Activated T-helper 1 cell treated with anti-CD3 and anti-CD28 coated beads, Interleukin-12 subunit alpha, Interleukin-12 subunit beta, Interleukin-2, Interleukin-4 antibody, amounts not matched to agents 30 ng/mL and 10 ng/mL and 1 ng/mL, durations not matched to agents 14 hours and 24 hours and 36 hours (primary cell): ENCODE measurements at regions not wholly inside any gene's neighbourhood (a gene's known extent, or its start where the extent isn't known, plus 50 kb on each side); places are given as distances from the start of the nearest gene placed in this dataset.
"Not testable (repeated sequence)": the region's sequence is repeated elsewhere in the genome, so short reads cannot be mapped to it uniquely, and the experiment has no call there.

Experiments used
- DNase-seq: peaks from one replicate; pipeline ENCODE4 v3.0.0; 2021; ENCODE audit warnings: low spot score
- H3K27ac Mint-ChIP-seq: one replicate; pipeline ENCODE4 v1.8.0; 2021; ENCODE audit warnings: mild to moderate bottlenecking, mixed read lengths
- H3K27me3 Mint-ChIP-seq: one replicate; pipeline ENCODE4 v1.8.0; 2022; ENCODE audit warnings: mild to moderate bottlenecking, moderate library complexity, mixed read lengths; ENCODE audit not compliant: insufficient read depth
- H3K36me3 Mint-ChIP-seq: one replicate; pipeline ENCODE4 v1.8.0; 2021; ENCODE audit warnings: low read depth, mixed read lengths
- H3K4me1 Mint-ChIP-seq: one replicate; pipeline ENCODE4 v1.8.0; 2021; ENCODE audit warnings: low read depth, mixed read lengths
- H3K4me3 Mint-ChIP-seq: one replicate; pipeline ENCODE4 v1.8.0; 2021; ENCODE audit warnings: mild to moderate bottlenecking, moderate library complexity, mixed read lengths
- H3K9me3 Mint-ChIP-seq: one replicate; pipeline ENCODE4 v1.8.0; 2021; ENCODE audit warnings: mixed read lengths
- intact Hi-C: fragments of 100-400 bp; cut with micrococcal nuclease; formaldehyde crosslinking; loops from one replicate; pipeline ENCODE4 v1.15.1; 2024

DNA sequence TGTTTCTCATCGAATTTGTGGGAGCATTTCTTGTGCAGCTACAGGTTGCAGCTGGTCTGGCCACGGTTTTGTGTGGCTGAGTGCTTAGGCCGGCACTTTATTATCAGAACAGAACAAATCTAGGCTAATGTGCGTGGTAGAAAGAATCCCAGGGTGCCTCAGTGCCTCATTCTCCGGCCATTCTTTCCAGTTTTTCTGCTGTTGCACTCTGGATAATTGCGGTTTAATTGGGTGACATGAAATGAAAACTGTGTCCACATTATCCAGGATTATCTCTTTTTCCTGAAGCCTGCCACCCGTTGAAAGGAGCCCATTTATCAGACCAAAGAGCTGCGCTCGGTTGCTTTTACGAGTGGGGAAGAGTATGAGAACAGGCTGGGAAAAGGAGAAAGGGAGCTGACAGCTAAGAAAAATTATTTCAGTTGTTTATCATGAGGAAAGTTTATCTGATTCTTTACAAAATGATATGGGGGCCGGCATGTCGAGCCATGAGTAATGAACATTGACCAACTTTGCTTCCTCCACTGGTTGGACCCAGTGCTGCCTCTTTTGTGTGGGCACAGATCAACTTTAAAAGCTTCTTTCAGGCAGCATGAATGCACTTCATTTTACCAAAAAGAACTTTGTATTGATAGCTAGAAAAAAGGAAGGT, 117.0 kb upstream of the SOX21 start:
- Mint-ChIP-seq H3K27ac (no peak overlapping the region), H3K4me1 (no peaks in the 10 kb centered on the region), H3K4me3 (no peak overlapping the region), H3K36me3 (no peaks in the 10 kb centered on the region), H3K27me3 (peaks cover 8% of the 10 kb centered on the region), H3K9me3 (no peaks in the 10 kb centered on the region)
- DNase-seq, result no peak
- intact Hi-C loops, result no loop called here

DNA sequence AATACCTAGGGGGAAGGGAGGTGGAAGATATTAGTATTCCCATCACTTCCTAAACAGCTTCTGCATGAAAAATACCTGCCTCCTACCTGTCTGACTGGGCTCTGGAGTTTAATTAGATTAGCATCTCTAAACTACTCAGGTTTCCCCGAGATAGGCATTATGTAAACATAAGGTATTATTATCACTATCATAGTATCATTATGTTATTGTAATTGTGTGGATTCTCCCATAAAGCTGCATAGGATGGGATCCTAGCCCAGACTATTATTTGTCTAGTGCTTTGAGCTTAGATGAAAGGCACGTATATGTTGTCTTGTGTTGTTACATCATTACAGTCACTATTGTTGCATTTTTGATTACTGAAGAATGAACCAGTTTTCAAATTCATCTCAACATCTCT, 115.2 kb upstream of the SOX21 start:
- H3K27ac Mint-ChIP-seq, result no peak overlapping the region
- H3K4me1 Mint-ChIP-seq, result no peaks in the 10 kb centered on the region
- H3K36me3 Mint-ChIP-seq, result no peaks in the 10 kb centered on the region
- H3K4me3 Mint-ChIP-seq, result no peak overlapping the region
- no peaks in the 10 kb centered on the region for H3K9me3 Mint-ChIP-seq
- no peak for DNase-seq
- H3K27me3 Mint-ChIP-seq, result peaks cover 8% of the 10 kb centered on the region
- intact Hi-C loops, result no loop called here

DNA sequence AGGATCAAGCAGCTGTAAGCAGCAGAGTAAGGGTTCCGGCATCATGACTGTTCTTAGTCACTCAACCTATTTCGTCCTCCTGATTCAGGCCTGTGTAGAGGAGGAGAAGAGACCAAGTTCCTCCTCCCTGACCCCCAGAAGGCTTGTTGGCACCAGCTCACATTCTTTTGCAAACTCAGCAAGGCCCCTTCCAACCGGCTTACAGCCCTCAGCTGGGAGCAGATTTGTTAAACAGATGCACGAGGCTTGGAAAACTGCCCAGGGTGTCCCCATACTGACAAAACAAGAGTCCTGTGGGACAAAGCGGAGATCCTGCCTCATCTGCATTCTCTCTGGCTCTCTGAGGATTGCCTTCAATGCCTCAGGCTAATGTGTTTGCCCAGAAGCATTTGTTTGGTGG, 113.2 kb upstream of the SOX21 start:
- Mint-ChIP-seq H3K36me3 (no peaks in the 10 kb centered on the region), H3K4me3 (no peak overlapping the region), H3K27ac (no peak overlapping the region), H3K9me3 (no peaks in the 10 kb centered on the region), H3K27me3 (peaks cover 6% of the 10 kb centered on the region), H3K4me1 (no peaks in the 10 kb centered on the region)
- DNase-seq, result no peak
- intact Hi-C loops, result no loop called here

DNA sequence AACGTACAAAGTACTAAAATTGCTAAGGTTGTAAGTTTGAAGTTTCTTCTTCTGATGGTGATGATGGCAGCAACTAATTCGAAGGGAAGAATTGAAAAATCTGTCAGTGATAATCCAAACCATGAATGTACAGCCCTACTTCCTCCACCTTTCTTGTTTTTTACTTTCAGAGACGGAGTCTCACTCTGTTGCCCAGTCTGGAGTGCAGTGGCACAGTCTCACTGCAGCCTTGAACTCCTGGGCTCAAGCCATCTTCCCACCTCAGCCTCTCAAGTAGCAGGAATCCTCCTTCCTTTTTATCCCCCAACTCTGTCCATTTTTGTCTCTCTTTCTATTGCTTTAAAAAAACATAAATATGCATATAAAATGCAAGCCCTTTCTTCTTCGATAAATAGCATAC, 112.3 kb upstream of the SOX21 start:
- Mint-ChIP-seq H3K4me3 (no peak overlapping the region), H3K27me3 (peaks cover 6% of the 10 kb centered on the region), H3K4me1 (no peaks in the 10 kb centered on the region), H3K27ac (no peak overlapping the region), H3K36me3 (no peaks in the 10 kb centered on the region), H3K9me3 (no peaks in the 10 kb centered on the region)
- intact Hi-C loops, result no loop called here
- DNase-seq, result no peak

DNA sequence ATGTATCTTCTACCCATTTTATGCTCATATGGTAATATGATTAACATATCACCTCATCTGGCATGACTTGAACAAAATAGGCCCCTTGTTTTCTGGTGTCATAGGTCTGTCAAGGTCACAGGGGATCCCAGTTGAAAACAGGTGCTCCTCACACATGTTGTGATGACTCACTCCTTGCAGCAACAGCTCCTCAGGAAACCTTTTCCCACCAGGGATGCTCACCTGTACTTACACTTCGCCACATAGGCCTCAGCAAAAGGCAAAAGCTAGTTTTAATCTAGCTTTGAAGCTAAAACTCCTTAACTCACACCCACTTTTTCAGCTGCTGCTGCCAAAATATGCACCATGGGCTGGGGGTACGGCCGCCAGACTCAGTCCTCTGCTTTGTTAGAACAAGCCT, 110.0 kb upstream of the SOX21 start:
- Mint-ChIP-seq H3K4me1 (no peaks in the 10 kb centered on the region), H3K27ac (no peak overlapping the region), H3K9me3 (no peaks in the 10 kb centered on the region), H3K4me3 (no peak overlapping the region), H3K27me3 (peaks cover 1% of the 10 kb centered on the region), H3K36me3 (no peaks in the 10 kb centered on the region)
- intact Hi-C loops, result no loop called here
- DNase-seq, result no peak

DNA sequence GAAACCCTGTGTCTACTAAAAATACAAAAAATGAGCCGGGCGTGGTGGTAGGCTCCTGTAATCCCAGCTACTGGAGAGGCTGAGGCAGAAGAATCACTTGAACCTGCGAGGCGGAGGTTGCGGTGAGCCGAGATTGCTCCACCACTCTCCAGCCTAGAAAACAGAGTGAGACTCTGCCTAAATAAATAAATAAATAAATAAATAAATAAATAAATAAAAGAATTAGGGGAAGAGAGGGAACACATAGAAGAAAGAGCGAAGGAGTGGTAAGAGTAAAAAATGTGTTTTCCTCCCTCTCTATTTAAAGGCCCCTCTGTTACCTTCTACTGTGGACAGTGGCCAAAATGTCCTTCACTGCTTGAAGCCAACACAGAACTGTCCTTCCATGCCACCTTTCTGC, 103.9 kb upstream of the SOX21 start:
- H3K9me3 Mint-ChIP-seq, result no peaks in the 10 kb centered on the region
- no peak overlapping the region for H3K4me3 Mint-ChIP-seq
- H3K4me1 Mint-ChIP-seq, result no peaks in the 10 kb centered on the region
- H3K27me3 Mint-ChIP-seq, result peaks cover 1% of the 10 kb centered on the region
- H3K27ac Mint-ChIP-seq, result no peak overlapping the region
- H3K36me3 Mint-ChIP-seq, result no peaks in the 10 kb centered on the region
- no peak for DNase-seq
- intact Hi-C loops, result no loop called here

DNA sequence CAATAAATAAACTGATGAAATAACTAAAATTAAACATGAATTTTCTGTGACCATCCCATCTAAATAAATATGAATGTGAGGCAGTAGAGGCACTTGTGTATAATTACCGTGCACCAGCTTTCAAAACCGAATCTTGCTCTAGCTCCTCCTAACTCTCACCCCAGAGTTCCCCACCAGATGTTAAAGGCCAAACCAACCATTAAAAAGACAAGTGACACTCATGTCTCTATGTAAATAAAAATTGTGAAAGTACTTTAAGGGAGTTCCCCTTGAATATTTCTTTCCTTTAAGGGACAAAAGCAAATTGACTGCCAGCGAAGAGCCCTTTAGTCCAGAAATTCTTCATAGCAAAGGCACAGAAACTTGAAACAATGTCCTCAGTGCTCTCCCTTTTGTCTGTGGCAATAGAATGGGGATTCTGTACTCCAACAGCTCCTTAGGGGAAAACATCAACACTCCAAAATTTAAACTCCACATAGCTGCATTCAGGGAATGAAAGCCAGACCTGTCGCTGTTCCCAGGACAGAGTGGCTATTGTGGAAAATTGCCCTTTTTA, 101.7 kb upstream of the SOX21 start:
- no peak for DNase-seq
- no peaks in the 10 kb centered on the region for H3K27me3 Mint-ChIP-seq
- no peaks in the 10 kb centered on the region for H3K9me3 Mint-ChIP-seq
- no peak overlapping the region for H3K4me3 Mint-ChIP-seq
- H3K27ac Mint-ChIP-seq, result no peak overlapping the region
- H3K36me3 Mint-ChIP-seq, result no peaks in the 10 kb centered on the region
- intact Hi-C loops, result no loop called here
- H3K4me1 Mint-ChIP-seq, result no peaks in the 10 kb centered on the region

DNA sequence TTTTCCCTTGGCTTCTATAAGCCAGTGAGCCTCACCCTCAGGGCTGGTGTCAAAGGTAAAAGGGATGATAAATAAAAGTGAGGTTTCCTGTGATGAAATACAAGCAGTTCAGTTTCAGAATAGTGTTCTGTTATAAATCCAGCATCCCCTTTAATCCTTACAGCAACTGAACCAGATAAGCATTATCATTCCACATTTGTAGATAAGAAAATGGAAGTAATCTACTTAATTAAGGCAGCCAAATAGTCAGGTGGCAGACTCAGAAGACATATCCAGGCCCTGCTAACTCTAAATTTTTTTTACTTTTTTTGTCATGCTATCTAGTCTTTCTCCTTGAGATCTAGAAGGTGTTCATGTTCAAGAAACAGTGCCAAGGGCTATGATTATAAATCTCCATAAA, 99.4 kb upstream of the SOX21 start:
- Mint-ChIP-seq H3K27ac (no peak overlapping the region), H3K27me3 (no peaks in the 10 kb centered on the region), H3K4me3 (no peak overlapping the region), H3K36me3 (no peaks in the 10 kb centered on the region), H3K9me3 (no peaks in the 10 kb centered on the region), H3K4me1 (no peaks in the 10 kb centered on the region)
- no peak for DNase-seq
- intact Hi-C loops, result no loop called here

DNA sequence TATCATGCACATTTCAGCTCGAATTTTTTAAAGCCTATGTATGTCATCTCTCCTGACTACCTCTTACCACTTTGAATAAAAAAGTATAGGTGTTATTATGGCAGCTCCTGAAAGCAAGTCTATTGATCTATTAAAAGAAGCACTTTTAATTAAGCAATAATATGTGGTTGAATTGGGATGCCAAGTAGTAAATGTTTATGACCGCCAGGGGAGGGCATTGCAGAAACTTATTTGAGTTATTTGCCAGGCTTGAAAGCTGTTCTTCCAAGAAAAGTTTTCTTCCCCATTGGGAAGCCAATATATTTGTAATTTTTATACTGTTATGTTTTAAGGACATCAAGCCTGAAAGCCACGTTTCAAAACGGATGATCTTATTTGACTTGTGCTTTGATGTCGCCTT, 88.1 kb upstream of the SOX21 start:
- H3K36me3 Mint-ChIP-seq, result no peaks in the 10 kb centered on the region
- no peak overlapping the region for H3K4me3 Mint-ChIP-seq
- no peak overlapping the region for H3K27ac Mint-ChIP-seq
- no peak for DNase-seq
- H3K4me1 Mint-ChIP-seq, result no peaks in the 10 kb centered on the region
- peaks cover 2% of the 10 kb centered on the region for H3K27me3 Mint-ChIP-seq
- intact Hi-C loops, result no loop called here
- no peaks in the 10 kb centered on the region for H3K9me3 Mint-ChIP-seq

DNA sequence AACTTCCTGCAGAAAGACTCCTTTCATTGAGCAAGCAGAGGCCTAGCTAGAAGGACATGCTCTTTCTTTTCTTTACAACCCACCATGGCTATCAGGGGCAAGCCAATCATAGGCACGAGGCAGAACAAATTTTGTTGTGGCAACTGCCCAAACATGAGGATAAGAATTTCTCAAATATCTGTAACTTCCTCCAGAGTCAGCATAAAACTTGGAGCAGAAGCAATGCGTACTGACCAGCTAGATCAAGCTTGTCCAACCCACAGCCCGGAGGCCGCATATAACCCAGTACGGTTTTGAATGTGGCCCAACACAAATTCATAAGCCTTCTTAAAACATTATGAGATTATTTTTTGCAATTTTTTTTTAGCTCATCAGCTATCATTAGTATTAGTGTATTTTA, 87.0 kb upstream of the SOX21 start:
- Mint-ChIP-seq H3K27ac (no peak overlapping the region), H3K27me3 (peaks cover 2% of the 10 kb centered on the region), H3K36me3 (no peaks in the 10 kb centered on the region), H3K4me1 (no peaks in the 10 kb centered on the region), H3K4me3 (no peak overlapping the region), H3K9me3 (no peaks in the 10 kb centered on the region)
- no peak for DNase-seq
- intact Hi-C loops, result no loop called here

DNA sequence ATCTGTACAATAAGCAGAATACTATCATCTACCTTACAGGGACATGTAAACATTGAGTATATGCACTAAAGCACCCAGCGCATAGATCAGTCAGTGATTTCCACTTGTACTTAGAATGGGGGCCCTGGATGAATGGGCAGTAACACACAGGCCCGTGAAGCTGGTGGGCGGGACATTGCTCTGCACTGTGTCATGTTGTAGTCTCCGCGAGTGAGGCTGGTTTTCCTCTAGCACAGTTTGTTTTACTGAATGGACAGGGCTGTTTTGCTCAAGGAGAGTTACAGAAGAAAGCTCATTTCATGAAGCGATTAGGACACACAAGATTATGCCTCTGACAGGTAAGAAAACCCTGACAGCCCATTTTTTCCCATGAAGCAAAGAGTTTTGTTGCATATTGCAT, 86.4 kb upstream of the SOX21 start:
- no peak for DNase-seq
- intact Hi-C loops, result no loop called here
- H3K27ac Mint-ChIP-seq, result no peak overlapping the region
- no peaks in the 10 kb centered on the region for H3K9me3 Mint-ChIP-seq
- H3K36me3 Mint-ChIP-seq, result no peaks in the 10 kb centered on the region
- H3K27me3 Mint-ChIP-seq, result peaks cover 2% of the 10 kb centered on the region
- no peak overlapping the region for H3K4me3 Mint-ChIP-seq
- H3K4me1 Mint-ChIP-seq, result no peaks in the 10 kb centered on the region

DNA sequence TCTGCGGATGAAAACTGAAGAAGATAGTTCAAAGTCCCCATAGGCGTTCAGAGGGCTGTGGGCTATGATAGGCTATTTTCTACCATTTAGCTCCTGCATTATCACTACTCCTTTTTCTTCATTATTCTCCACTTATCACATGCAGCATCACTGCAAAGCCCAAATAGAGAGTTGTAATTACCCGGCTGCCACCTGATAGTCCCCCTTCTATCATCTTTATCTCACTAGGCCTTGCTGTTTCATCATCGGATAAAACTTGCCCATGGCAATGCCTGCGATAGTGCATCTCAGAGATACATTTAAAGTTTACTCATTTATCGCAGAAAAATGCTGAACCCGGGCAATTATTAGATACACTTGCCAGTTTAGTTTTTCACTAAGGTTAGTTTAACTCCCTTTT, 82.9 kb upstream of the SOX21 start:
- Mint-ChIP-seq H3K4me1 (no peaks in the 10 kb centered on the region), H3K27me3 (no peaks in the 10 kb centered on the region), H3K27ac (no peak overlapping the region), H3K4me3 (no peak overlapping the region), H3K9me3 (no peaks in the 10 kb centered on the region), H3K36me3 (no peaks in the 10 kb centered on the region)
- intact Hi-C loops, result no loop called here
- no peak for DNase-seq

DNA sequence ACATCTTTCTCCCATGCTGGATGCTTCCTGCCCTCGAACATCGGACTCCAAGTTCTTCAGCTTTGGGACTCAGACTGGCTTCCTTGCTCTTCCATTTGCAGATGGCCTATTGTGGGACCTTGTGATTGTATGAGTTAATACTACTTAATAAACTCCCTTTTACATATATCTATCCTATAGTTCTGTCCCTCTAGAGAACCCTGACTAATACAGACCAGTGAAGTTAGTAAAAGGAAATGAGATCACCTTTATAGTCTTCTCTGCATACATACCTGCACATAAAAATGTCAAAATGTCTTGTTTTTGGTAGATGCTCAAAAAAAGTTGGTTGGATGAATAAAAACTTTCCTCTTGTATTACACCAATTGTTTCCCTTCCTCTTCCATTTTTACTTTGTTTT, 73.9 kb upstream of the SOX21 start:
- H3K27me3 Mint-ChIP-seq, intact Hi-C loops, H3K4me1 Mint-ChIP-seq: not testable (repeated sequence)

DNA sequence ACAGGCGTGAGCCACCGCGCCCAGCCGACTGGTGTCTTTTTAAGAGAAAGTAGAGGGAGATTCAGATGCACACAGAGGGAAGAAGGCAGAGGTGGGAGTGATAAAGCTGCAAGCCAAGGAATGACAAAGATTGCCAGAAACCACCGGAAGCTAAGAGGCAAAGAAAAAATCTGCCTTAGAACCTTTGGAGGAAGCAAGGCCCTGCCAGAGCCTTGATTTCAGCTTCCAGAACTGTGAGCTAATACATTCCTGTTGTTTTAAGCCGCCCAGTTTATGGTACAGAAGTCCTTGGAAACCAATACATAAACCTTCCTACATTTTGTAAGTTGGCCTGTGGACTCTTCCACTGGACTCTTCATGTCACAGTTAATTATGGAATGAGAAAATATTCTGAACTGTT, 71.7 kb upstream of the SOX21 start:
- Mint-ChIP-seq H3K4me1 (no peaks in the 10 kb centered on the region), H3K27me3 (no peaks in the 10 kb centered on the region), H3K9me3 (peaks cover 6% of the 10 kb centered on the region), H3K27ac (no peak overlapping the region), H3K4me3 (no peak overlapping the region), H3K36me3 (no peaks in the 10 kb centered on the region)
- no peak for DNase-seq
- intact Hi-C loops, result no loop called here

More for the DNA sequence above, 73.9 kb upstream of the SOX21 start:
- not testable (repeated sequence) for H3K36me3 Mint-ChIP-seq, H3K4me3 Mint-ChIP-seq, H3K27ac Mint-ChIP-seq, H3K9me3 Mint-ChIP-seq, DNase-seq
